ENCODE measurements at regions not wholly inside any gene's neighbourhood (a gene's known extent, or its start where the extent isn't known, plus 50 kb on each side); places are given as distances from the start of the nearest gene placed in this dataset.
"Not testable (repeated sequence)": the region's sequence is repeated elsewhere in the genome, so short reads cannot be mapped to it uniquely, and the experiment has no call there.

- TF ChIP-seq, protein P1, sequence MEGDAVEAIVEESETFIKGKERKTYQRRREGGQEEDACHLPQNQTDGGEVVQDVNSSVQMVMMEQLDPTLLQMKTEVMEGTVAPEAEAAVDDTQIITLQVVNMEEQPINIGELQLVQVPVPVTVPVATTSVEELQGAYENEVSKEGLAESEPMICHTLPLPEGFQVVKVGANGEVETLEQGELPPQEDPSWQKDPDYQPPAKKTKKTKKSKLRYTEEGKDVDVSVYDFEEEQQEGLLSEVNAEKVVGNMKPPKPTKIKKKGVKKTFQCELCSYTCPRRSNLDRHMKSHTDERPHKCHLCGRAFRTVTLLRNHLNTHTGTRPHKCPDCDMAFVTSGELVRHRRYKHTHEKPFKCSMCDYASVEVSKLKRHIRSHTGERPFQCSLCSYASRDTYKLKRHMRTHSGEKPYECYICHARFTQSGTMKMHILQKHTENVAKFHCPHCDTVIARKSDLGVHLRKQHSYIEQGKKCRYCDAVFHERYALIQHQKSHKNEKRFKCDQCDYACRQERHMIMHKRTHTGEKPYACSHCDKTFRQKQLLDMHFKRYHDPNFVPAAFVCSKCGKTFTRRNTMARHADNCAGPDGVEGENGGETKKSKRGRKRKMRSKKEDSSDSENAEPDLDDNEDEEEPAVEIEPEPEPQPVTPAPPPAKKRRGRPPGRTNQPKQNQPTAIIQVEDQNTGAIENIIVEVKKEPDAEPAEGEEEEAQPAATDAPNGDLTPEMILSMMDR (IDR thresholded peaks at IDR 0.05; ENCODE audit: low read depth, low read length) = not testable (repeated sequence)
- not testable (repeated sequence) for TF ChIP-seq EZH2phosphoT487 (IDR thresholded peaks at IDR 0.05; ENCODE audit: low read depth)
Measured at GRCh38 chr16:88140195-88140594, 189.0 kb downstream of the BANP start.
